ENCODE measurements at regions not wholly inside any gene's neighbourhood (a gene's known extent, or its start where the extent isn't known, plus 50 kb on each side); places are given as distances from the start of the nearest gene placed in this dataset.
"Not testable (repeated sequence)": the region's sequence is repeated elsewhere in the genome, so short reads cannot be mapped to it uniquely, and the experiment has no call there.

DNA sequence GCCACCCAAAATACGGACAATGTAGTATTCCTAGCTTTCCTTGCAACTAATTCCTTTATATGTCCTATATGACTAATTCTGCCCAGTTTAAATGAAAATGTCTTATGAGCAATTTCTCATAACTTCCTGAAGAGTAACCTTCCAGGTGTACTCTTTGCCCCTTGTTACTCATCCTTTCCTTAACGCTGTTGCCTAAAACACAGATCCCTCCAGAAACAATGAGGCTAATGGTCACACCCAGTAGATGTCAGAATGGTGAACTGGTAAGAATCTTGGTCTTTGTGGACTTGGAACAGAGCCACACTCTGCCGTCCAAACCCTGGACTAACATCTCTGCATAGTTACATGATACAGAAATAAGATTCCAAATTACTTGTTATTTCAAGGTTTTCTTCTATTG, 497.9 kb downstream of the IGSF11 start:
- Histone ChIP-seq H3K27me3 (no peaks in the 10 kb centered on the region), H3K9me3 (no peaks in the 10 kb centered on the region), H3K4me1 (no peaks in the 10 kb centered on the region), H3K36me3 (no peaks in the 10 kb centered on the region), H3K27ac (no peak overlapping the region), H3K4me3 (no peak overlapping the region)
- 57 to 70% methylated on average over 3 of the region's 3 CpGs for WGBS, 2 donors (ENCODE audit: low coverage in 1 of 2)
- ATAC-seq: no peak
- TF ChIP-seq CTCF (IDR thresholded peaks at IDR 0.05): no peak
- TF ChIP-seq EP300 (IDR thresholded peaks at IDR 0.05): no peak
- no peak for TF ChIP-seq POLR2A (IDR thresholded peaks at IDR 0.05)
- no peak for TF ChIP-seq POLR2AphosphoS5 (IDR thresholded peaks at IDR 0.05)

- no peaks in the 10 kb centered on the region for H3K4me1 ChIP-seq
- H3K27ac ChIP-seq: no peak overlapping the region
- no peaks in the 10 kb centered on the region for H3K36me3 ChIP-seq
- TF ChIP-seq POLR2AphosphoS5 (IDR thresholded peaks at IDR 0.05) (no peak), EP300 (IDR thresholded peaks at IDR 0.05) (no peak), POLR2A (IDR thresholded peaks at IDR 0.05) (no peak), CTCF (IDR thresholded peaks at IDR 0.05) (no peak)
- WGBS, 2 donors (ENCODE audit: low coverage in 1 of 2): 88 to 95% methylated on average over 2 of the region's 2 CpGs
- H3K4me3 ChIP-seq: no peak overlapping the region
- no peak for ATAC-seq
- H3K27me3 ChIP-seq: no peaks in the 10 kb centered on the region
- H3K9me3 ChIP-seq: no peaks in the 10 kb centered on the region
Measured at GRCh38 chr3:118537454-118537853, 497.2 kb downstream of the IGSF11 start.

DNA sequence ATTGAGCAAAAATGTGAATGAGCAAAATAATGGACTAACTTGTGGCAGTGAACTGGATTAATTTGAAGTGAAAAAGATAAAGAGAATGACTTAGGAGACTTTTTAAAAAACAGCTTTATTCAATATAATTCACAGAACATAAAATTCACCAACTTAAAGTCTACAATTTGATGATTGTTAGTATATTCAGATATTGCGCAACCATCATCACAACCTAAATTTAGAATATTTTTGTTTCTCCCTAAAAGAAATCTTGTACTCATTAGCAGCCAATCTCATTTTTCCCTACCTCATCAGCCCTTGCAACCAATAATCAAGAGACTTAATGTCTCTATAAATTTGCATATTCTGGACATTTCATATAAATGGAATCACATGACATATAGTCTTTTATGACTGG, 496.5 kb downstream of the IGSF11 start:
- TF ChIP-seq POLR2A (IDR thresholded peaks at IDR 0.05) (no peak), POLR2AphosphoS5 (IDR thresholded peaks at IDR 0.05) (no peak), EP300 (IDR thresholded peaks at IDR 0.05) (no peak), CTCF (IDR thresholded peaks at IDR 0.05) (no peak)
- 97 to 100% methylated on average over 1 of the region's 1 CpG for WGBS, 2 donors (ENCODE audit: low coverage in 1 of 2)
- H3K27me3 ChIP-seq: no peaks in the 10 kb centered on the region

DNA sequence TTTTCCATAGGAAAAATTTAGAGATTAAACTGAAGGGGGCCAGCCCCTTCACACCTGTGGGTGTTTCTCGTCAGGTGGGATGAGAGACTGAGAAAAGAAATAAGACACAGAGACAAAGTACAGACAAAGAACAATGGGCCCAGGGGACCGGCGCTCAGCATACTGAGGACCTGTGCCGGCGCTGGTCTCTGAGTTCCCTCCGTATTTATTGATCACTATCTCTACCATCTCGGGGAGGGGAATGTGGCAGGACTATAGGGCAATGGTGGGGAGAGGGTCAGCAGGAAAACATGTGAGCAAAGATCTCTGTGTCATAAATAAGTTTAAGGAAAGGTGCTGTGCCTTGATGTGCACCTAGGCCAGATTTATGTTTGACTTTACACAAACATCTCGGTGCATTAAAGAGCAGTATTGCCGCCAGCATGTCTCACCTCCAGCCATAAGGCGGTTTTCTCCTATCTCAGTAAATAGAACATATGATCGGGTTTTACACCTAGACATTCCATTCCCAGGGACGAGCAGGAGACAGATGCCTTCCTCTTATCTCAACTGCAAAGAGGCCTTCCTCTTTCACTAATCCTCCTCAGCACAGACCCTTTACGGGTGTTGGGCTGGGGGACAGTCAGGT, 494.7 kb downstream of the IGSF11 start:
- not testable (repeated sequence) for H3K4me1 ChIP-seq, H3K27ac ChIP-seq, H3K4me3 ChIP-seq, ATAC-seq, H3K27me3 ChIP-seq, H3K9me3 ChIP-seq, H3K36me3 ChIP-seq
- WGBS, 2 donors (ENCODE audit: low coverage in 1 of 2): 85 to 94% methylated on average over 4 to 6 of the region's 13 CpGs

More for the DNA sequence above, 496.5 kb downstream of the IGSF11 start:
- Histone ChIP-seq H3K4me3 (no peak overlapping the region), H3K4me1 (no peaks in the 10 kb centered on the region), H3K27ac (no peak overlapping the region), H3K9me3 (no peaks in the 10 kb centered on the region), H3K36me3 (no peaks in the 10 kb centered on the region)
- no peak for ATAC-seq

DNA sequence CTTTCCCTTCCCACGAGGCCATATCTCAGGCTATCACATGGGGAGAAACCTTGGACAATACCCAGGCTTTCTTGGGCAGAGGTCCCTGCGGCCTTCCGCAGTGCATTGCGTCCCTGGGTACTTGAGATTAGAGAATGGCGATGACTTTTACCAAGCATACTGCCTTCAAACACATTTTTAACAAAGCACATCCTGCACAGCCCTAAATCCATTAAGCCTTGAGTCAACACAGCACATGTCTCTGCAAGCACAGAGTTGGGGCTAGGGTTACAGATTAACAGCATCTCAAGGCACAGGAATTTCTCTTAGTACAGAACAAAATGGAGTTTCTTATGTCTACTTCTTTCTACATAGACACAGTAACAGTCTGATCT, 494.2 kb downstream of the IGSF11 start:
- WGBS, 2 donors (ENCODE audit: low coverage in 1 of 2): 100% methylated on average over 2 to 4 of the region's 5 CpGs
- not testable (repeated sequence) for ATAC-seq, H3K27me3 ChIP-seq, H3K36me3 ChIP-seq, H3K4me3 ChIP-seq, H3K27ac ChIP-seq, H3K4me1 ChIP-seq, H3K9me3 ChIP-seq

- no peaks in the 10 kb centered on the region for H3K4me1 ChIP-seq
- no peak for TF ChIP-seq CTCF (IDR thresholded peaks at IDR 0.05)
- 67 to 83% methylated on average over 1 of the region's 1 CpG for WGBS, 2 donors (ENCODE audit: low coverage in 1 of 2)
- H3K9me3 ChIP-seq: no peaks in the 10 kb centered on the region
- no peaks in the 10 kb centered on the region for H3K27me3 ChIP-seq
- ATAC-seq: no peak
- H3K36me3 ChIP-seq: no peaks in the 10 kb centered on the region
- H3K27ac ChIP-seq: no peak overlapping the region
- H3K4me3 ChIP-seq: no peak overlapping the region
Measured at GRCh38 chr3:118540826-118541225, 493.8 kb downstream of the IGSF11 start.
